ENCODE measurements at regions not wholly inside any gene's neighbourhood (a gene's known extent, or its start where the extent isn't known, plus 50 kb on each side); places are given as distances from the start of the nearest gene placed in this dataset.

DNA sequence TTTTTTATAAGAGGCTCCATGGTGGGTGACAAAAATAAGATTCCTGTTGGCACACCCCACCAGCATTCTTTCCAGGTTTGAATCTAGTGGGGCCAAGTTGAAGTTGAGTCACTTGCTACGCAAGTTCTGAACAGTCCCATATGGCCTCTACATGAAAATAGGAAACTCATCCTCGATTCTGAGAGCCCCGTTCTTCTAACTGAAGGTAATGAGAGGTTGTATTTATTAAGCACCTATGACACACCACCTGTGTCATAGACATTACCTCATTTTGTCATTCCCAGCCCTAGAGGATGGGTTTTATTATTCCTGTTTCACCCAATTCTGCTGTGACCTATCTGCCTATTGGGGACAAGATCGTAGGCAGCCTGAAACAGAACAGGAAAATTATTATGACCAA lies 131.7 kb downstream of the ACTL7B start:
- H3K4me3 ChIP-seq (ENCODE audit: low read length) = no peak overlapping the region
- DNase-seq (ENCODE audit: low read depth) = no peak
- TF ChIP-seq, protein P1, sequence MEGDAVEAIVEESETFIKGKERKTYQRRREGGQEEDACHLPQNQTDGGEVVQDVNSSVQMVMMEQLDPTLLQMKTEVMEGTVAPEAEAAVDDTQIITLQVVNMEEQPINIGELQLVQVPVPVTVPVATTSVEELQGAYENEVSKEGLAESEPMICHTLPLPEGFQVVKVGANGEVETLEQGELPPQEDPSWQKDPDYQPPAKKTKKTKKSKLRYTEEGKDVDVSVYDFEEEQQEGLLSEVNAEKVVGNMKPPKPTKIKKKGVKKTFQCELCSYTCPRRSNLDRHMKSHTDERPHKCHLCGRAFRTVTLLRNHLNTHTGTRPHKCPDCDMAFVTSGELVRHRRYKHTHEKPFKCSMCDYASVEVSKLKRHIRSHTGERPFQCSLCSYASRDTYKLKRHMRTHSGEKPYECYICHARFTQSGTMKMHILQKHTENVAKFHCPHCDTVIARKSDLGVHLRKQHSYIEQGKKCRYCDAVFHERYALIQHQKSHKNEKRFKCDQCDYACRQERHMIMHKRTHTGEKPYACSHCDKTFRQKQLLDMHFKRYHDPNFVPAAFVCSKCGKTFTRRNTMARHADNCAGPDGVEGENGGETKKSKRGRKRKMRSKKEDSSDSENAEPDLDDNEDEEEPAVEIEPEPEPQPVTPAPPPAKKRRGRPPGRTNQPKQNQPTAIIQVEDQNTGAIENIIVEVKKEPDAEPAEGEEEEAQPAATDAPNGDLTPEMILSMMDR (conservative IDR thresholded peaks at IDR 0.05; ENCODE audit: low read length) = no peak

DNA sequence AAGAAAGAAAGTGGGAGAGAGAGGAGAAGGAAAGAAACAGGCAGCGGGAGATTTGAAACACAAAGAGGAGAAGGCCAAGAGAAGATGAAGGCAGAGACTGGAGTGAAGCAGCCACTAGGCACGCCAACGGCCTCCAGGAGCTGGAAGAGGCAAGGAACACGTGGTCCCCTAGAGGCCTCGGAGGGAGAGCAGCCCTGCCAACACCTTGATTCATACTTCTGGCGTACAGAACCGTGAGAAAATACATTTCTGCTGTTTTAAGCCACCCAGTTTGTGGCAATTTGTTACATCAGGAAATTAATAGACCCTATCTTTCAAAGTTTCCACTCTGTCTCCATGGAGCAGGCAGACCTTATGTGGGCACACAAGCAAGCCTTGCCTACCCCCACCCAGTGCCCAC lies 133.4 kb downstream of the ACTL7B start:
- no peak overlapping the region for H3K4me3 ChIP-seq (ENCODE audit: low read length)
- TF ChIP-seq, protein P1 (conservative IDR thresholded peaks at IDR 0.05; ENCODE audit: low read length) = no peak
- DNase-seq (ENCODE audit: low read depth) = peak; percentile 42

DNA sequence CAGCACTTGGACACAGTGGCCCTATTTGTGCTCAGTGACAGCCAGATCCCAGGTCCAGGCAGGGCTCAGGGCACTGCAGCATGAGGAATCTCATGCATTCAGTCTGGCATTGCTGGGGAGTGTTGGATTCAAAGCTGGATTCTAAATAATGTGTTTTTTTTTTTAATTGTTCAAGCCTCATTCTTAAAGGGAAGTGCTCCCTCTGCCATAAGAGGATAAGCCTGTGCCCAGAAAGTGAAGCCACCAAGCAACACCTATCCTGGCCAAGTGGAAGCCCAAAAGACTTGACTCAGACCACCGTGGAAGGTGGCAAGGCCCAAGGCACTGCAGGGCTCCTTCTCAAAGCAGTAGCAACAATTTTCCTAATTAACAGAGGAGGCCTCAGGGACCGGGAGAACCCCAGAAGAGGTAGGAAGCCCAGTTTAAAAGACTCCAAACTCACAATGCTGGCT lies 135.6 kb downstream of the ACTL7B start:
- DNase-seq (ENCODE audit: low read depth) = no peak

DNA sequence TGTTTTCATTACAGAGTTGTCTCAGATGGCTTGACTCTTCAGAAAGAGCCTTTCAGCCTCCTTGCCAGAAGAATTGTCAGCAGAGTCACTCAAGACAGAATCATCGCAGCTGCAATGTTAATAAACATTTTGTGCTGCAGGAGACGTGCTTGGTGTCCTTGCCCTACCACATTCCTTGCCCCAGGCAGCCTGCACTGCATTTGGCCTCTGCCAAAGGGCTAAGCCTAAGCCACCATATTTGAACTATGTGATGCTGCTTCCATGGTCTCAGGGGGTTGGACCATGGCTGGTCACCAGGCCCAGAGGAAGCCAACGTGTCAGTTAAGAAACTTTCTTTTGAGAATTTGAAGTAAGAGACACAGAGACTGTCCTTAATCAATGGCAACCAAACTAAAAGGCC lies 145.4 kb downstream of the ACTL7B start:
- no peak for DNase-seq (ENCODE audit: low read depth)
- TF ChIP-seq, protein P1 (conservative IDR thresholded peaks at IDR 0.05; ENCODE audit: low read length) = no peak
- no peak overlapping the region for H3K4me3 ChIP-seq (ENCODE audit: low read length)

More for the DNA sequence above, 135.6 kb downstream of the ACTL7B start:
- H3K4me3 ChIP-seq (ENCODE audit: low read length) = no peak overlapping the region
- TF ChIP-seq, protein P1 (conservative IDR thresholded peaks at IDR 0.05; ENCODE audit: low read length) = no peak

DNA sequence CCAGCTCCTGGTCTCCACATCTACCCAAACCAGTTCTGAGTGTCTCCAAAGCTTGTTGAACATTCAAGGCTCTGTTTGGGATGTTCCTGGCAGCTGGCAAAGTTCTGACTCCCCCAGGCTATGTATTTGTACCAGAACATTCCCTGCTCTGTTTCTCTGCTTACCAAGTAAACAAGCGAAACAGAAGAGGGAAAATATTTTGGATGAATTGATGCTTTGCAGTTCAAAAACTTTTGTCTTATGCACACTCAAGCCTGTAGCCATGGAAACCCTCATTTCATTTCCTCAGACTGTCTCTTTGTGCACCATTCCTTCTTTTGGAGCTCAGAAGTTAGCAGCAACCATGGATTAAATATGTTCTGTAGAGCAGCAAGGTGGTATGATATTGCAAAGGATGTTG lies 145.8 kb downstream of the ACTL7B start:
- H3K4me3 ChIP-seq (ENCODE audit: low read length) = no peak overlapping the region
- no peak for DNase-seq (ENCODE audit: low read depth)
- TF ChIP-seq, protein P1 (conservative IDR thresholded peaks at IDR 0.05; ENCODE audit: low read length) = no peak

DNA sequence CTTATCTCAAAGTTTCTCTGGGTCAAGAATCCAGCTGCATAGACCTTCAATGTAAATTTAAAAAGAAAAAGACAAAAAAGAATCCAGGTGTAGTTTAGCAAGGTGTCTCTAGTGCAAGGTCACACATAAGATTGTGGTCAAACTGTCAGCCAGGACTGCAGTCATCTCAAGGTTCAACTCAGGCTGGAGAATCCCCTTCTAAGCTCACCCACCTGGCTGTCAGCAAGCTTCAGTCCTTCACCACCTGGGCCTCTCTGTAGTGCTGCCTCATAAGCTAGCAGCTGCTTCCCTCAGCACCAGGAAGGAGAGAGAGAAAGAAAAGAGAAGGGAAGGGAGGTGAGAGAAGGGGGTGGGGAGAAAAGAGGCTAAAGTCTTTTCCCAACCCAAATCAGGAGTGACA lies 146.7 kb downstream of the ACTL7B start:
- TF ChIP-seq, protein P1 (conservative IDR thresholded peaks at IDR 0.05; ENCODE audit: low read length) = no peak
- DNase-seq (ENCODE audit: low read depth) = no peak
- H3K4me3 ChIP-seq (ENCODE audit: low read length) = no peak overlapping the region

DNA sequence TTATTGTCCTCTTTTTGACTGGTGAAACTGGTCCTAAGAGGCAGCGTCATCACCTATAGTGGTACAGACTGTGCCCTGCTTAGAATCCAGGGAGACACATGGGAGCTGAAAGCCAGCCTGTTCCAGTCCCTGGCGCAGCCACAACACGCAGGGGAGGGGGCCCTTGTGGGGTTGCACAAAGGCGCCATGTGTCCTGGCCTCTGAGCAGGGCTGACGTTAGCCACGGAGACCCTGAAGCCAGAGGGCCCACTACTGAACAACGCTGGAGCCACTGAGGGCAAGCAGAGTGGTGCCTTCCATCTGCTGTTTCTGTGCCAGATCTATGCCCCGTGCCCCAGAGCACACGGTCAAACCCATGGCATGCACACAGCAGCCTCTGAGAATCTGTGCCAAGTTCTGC lies 147.3 kb downstream of the ACTL7B start:
- no peak overlapping the region for H3K4me3 ChIP-seq (ENCODE audit: low read length)

More for the DNA sequence above, 147.3 kb downstream of the ACTL7B start:
- TF ChIP-seq, protein P1 (conservative IDR thresholded peaks at IDR 0.05; ENCODE audit: low read length) = no peak
- no peak for DNase-seq (ENCODE audit: low read depth)

Measured in AG10803 (cell line).